ENCODE measurements at regions not wholly inside any gene's neighbourhood (a gene's known extent, or its start where the extent isn't known, plus 50 kb on each side); places are given as distances from the start of the nearest gene placed in this dataset.

- CTCF ChIA-PET = no interaction called here
- Mint-ChIP-seq H3K9me3 (ENCODE audit: low read depth, unreplicated experiment) (peaks cover 4% of the 10 kb centered on the region), H3K4me1 (ENCODE audit: low read depth, unreplicated experiment) (peaks cover 9% of the 10 kb centered on the region), H3K27ac (ENCODE audit: unreplicated experiment) (no peak overlapping the region), H3K27me3 (ENCODE audit: unreplicated experiment) (peaks cover 14% of the 10 kb centered on the region), H3K4me3 (ENCODE audit: low read depth, unreplicated experiment) (no peak overlapping the region), H3K36me3 (ENCODE audit: insufficient read depth, unreplicated experiment) (no peaks in the 10 kb centered on the region)
- no peak for DNase-seq
- TF ChIP-seq CTCF (IDR thresholded peaks at IDR 0.05; ENCODE audit: unreplicated experiment) = no peak
- BruUV-seq (replicated peaks) = no TSS peak
- intact Hi-C loops (cut with micrococcal nuclease; ENCODE audit: unreplicated experiment) = no loop called here
These were observed 599.1 kb upstream of the SOX9 start for GRCh38 chr17:71521724-71522123.

- intact Hi-C loops (cut with micrococcal nuclease; ENCODE audit: unreplicated experiment) = no loop called here
- no TSS peak for BruUV-seq (replicated peaks)
- TF ChIP-seq CTCF (IDR thresholded peaks at IDR 0.05; ENCODE audit: unreplicated experiment) = no peak
- Mint-ChIP-seq H3K27me3 (ENCODE audit: unreplicated experiment) (peaks cover 14% of the 10 kb centered on the region), H3K4me3 (ENCODE audit: low read depth, unreplicated experiment) (no peak overlapping the region), H3K36me3 (ENCODE audit: insufficient read depth, unreplicated experiment) (no peaks in the 10 kb centered on the region), H3K9me3 (ENCODE audit: low read depth, unreplicated experiment) (peaks cover 4% of the 10 kb centered on the region), H3K27ac (ENCODE audit: unreplicated experiment) (no peak overlapping the region), H3K4me1 (ENCODE audit: low read depth, unreplicated experiment) (peaks cover 9% of the 10 kb centered on the region)
- CTCF ChIA-PET = no interaction called here
- DNase-seq = no peak
These were observed 598.4 kb upstream of the SOX9 start for GRCh38 chr17:71522383-71522782.

- no peak overlapping the region for H3K4me3 Mint-ChIP-seq (ENCODE audit: low read depth, unreplicated experiment)
- no peaks in the 10 kb centered on the region for H3K36me3 Mint-ChIP-seq (ENCODE audit: insufficient read depth, unreplicated experiment)
- intact Hi-C loops (cut with micrococcal nuclease; ENCODE audit: unreplicated experiment) = no loop called here
- BruUV-seq (replicated peaks) = no TSS peak
- peaks cover 4% of the 10 kb centered on the region for H3K27me3 Mint-ChIP-seq (ENCODE audit: unreplicated experiment)
- peaks cover under 1% of the 10 kb centered on the region for H3K4me1 Mint-ChIP-seq (ENCODE audit: low read depth, unreplicated experiment)
- CTCF ChIA-PET = no interaction called here
- DNase-seq = peak; percentile 21
- no peaks in the 10 kb centered on the region for H3K9me3 Mint-ChIP-seq (ENCODE audit: low read depth, unreplicated experiment)
- no peak for TF ChIP-seq CTCF (IDR thresholded peaks at IDR 0.05; ENCODE audit: unreplicated experiment)
- no peak overlapping the region for H3K27ac Mint-ChIP-seq (ENCODE audit: unreplicated experiment)
These were observed 593.5 kb upstream of the SOX9 start for GRCh38 chr17:71527311-71527710.

GRCh38 chr17:71528210-71528609 is 592.6 kb upstream of the SOX9 start:
- no TSS peak for BruUV-seq (replicated peaks)
- Mint-ChIP-seq H3K4me1 (ENCODE audit: low read depth, unreplicated experiment) (no peaks in the 10 kb centered on the region), H3K36me3 (ENCODE audit: insufficient read depth, unreplicated experiment) (no peaks in the 10 kb centered on the region), H3K4me3 (ENCODE audit: low read depth, unreplicated experiment) (no peak overlapping the region), H3K9me3 (ENCODE audit: low read depth, unreplicated experiment) (no peaks in the 10 kb centered on the region), H3K27ac (ENCODE audit: unreplicated experiment) (no peak overlapping the region), H3K27me3 (ENCODE audit: unreplicated experiment) (no peaks in the 10 kb centered on the region)
- DNase-seq = no peak
- CTCF ChIA-PET = no interaction called here
- TF ChIP-seq CTCF (IDR thresholded peaks at IDR 0.05; ENCODE audit: unreplicated experiment) = no peak
- intact Hi-C loops (cut with micrococcal nuclease; ENCODE audit: unreplicated experiment) = no loop called here

GRCh38 chr17:71530248-71530647 is 590.6 kb upstream of the SOX9 start:
- CTCF ChIA-PET = no interaction called here
- H3K27me3 Mint-ChIP-seq (ENCODE audit: unreplicated experiment) = no peaks in the 10 kb centered on the region
- no peaks in the 10 kb centered on the region for H3K4me1 Mint-ChIP-seq (ENCODE audit: low read depth, unreplicated experiment)
- TF ChIP-seq CTCF (IDR thresholded peaks at IDR 0.05; ENCODE audit: unreplicated experiment) = no peak
- no TSS peak for BruUV-seq (replicated peaks)
- H3K36me3 Mint-ChIP-seq (ENCODE audit: insufficient read depth, unreplicated experiment) = no peaks in the 10 kb centered on the region
- no peak for DNase-seq
- no peak overlapping the region for H3K4me3 Mint-ChIP-seq (ENCODE audit: low read depth, unreplicated experiment)
- intact Hi-C loops (cut with micrococcal nuclease; ENCODE audit: unreplicated experiment) = no loop called here
- H3K27ac Mint-ChIP-seq (ENCODE audit: unreplicated experiment) = no peak overlapping the region
- no peaks in the 10 kb centered on the region for H3K9me3 Mint-ChIP-seq (ENCODE audit: low read depth, unreplicated experiment)
